ENCODE measurements at regions not wholly inside any gene's neighbourhood (a gene's known extent, or its start where the extent isn't known, plus 50 kb on each side); places are given as distances from the start of the nearest gene placed in this dataset.

DNA sequence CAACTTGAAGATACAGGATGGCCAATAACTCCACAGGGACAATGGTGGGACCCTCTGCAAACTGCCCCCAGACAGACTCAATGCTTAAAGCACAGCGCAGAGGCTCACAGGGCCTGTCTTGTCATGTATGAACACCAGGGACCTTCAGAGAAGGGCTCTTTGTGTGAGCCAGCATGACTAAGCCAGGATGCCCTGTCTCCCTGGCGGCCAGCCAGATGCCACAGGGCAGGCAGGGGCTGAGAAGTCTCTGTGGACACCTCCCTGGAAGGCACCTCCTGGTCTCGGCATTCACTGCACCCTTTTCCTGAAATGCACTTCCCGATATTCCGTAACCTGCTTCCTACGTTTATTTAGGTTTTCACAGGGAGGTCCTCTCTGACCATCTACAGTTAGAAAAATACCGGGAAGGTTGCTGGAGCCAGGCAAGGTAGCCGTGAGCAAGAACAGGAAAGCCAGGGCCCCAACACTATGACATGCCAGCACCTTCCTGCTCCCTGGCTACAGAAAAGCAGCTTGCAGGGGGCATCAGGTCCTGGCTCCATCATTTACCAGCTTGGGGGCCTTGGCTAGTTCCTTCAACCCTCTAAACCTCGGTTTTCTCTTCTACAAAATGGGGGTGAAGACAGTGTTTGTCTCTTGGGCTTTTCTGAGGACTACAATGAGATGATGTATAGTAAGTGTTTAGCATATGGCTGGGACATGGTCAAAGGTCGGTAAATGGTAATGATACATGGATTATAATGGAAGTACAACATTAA, 65.0 kb downstream of the PITPNM2 start:
- TF ChIP-seq POLR2A (IDR thresholded peaks at IDR 0.05; ENCODE audit: low read length), result no peak
- no peak for TF ChIP-seq GATA1 (IDR thresholded peaks at IDR 0.05; ENCODE audit: low read depth, low read length)
